KMS-11 (cell line): ENCODE measurements at regions not wholly inside any gene's neighbourhood (a gene's known extent, or its start where the extent isn't known, plus 50 kb on each side); places are given as distances from the start of the nearest gene placed in this dataset.

ENCODE experiments used
- H2AFZ ChIP-seq: fragments of 200-600 bp; sonication (generic); 2 replicates; pipeline ENCODE4 v1.6.1; 2016; ENCODE audit warnings: antibody characterized with exemption, mixed run types, low read depth
- H3K27ac ChIP-seq: fragments of 200-600 bp; sonication (generic); 2 replicates; pipeline ENCODE4 v1.6.1; 2016; ENCODE audit warnings: mild to moderate bottlenecking, mixed run types
- H3K27me3 ChIP-seq: fragments of 200-600 bp; sonication (generic); 2 replicates; pipeline ENCODE4 v1.6.1; 2017; ENCODE audit warnings: mild to moderate bottlenecking, low read depth, mixed run types, moderate library complexity; ENCODE audit not compliant: insufficient read depth
- H3K36me3 ChIP-seq: fragments of 200-600 bp; sonication (generic); 2 replicates; pipeline ENCODE4 v1.6.1; 2017; ENCODE audit warnings: mild to moderate bottlenecking, mixed run types; ENCODE audit not compliant: insufficient read depth
- H3K4me1 ChIP-seq: fragments of 200-600 bp; sonication (generic); 2 replicates; pipeline ENCODE4 v1.6.1; 2016; ENCODE audit warnings: mild to moderate bottlenecking, low read depth, mixed run types; ENCODE audit not compliant: poor library complexity, severe bottlenecking
- H3K4me2 ChIP-seq: fragments of 200-600 bp; sonication (generic); 2 replicates; pipeline ENCODE4 v1.7.0; 2016; ENCODE audit warnings: mild to moderate bottlenecking, mixed run types
- H3K4me3 ChIP-seq: fragments of 200-600 bp; sonication (generic); IDR thresholded peaks from 2 replicates; pipeline ENCODE4 v1.6.1; 2017; ENCODE audit warnings: low read depth, low read length, mixed read lengths; ENCODE audit not compliant: insufficient read depth
- H3K79me2 ChIP-seq: fragments of 200-600 bp; sonication (generic); 2 replicates; pipeline ENCODE4 v1.6.1; 2016; ENCODE audit warnings: low read depth, mixed run types; ENCODE audit not compliant: insufficient read depth
- H3K9ac ChIP-seq: fragments of 200-600 bp; sonication (generic); 2 replicates; pipeline ENCODE4 v1.6.1; 2016; ENCODE audit warnings: mild to moderate bottlenecking, mixed run types
- H4K20me1 ChIP-seq: fragments of 200-600 bp; sonication (generic); 2 replicates; pipeline ENCODE4 v1.6.1; 2016; ENCODE audit warnings: mild to moderate bottlenecking, mixed run types; ENCODE audit not compliant: insufficient read depth
- TF ChIP-seq, protein P1 (sequence below): fragments of 200-600 bp; sonication (generic); conservative IDR thresholded peaks from 2 replicates; pipeline ENCODE4 v1.6.1; 2017; ENCODE audit warnings: low read depth, mild to moderate bottlenecking, antibody characterized with exemption, low read length, moderate library complexity, mixed read lengths

DNA sequence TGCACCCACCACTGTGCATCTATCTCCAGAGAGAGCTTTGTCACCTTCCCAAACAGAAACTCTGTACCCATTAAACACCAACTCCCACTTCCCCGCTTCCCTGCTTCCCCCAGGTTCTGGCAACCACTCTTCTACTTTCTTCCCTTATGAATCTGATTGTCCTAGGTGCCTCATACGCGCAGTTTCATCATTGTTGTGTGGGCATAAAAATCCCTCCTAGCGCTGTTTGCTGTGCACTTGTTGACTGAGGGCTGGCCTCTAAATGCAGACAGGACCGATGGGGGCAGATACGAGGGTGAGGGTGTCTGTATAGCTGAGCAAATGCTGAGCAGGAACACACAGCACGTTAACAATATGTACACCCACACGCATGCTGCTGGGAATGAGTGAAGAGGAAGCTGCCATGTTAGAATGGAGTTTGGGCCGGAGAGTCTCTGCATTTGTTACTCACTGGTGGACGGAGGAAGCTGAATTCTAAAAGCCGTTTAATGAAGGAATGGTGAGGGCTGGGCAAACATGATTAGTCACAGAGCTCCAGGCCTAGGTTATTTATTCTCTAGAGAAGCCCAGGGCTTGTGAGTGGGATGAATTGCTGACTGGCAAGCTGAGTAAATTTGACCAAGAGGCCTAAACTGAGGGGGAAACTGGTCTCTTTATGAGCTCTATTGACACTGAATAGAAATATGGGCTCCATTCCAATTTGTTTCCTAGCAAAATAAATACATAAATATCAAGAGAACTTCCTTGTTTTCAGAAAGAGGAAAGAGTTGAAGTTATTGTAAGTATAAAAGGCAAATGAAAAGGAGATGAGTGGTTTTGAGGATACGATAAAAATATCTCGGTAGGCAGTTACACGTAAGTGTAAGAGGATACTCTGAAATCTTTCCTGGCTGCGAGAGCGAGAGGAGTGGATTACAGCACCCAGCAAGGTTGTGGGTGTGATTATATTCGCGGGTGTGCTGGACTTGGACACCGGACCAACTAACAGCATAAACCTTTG is 95.9 kb upstream of the RPS6KA3 start:
- H3K4me3 ChIP-seq = no peak overlapping the region
- H3K27ac ChIP-seq = no peak overlapping the region
- no peaks in the 10 kb centered on the region for H3K27me3 ChIP-seq

DNA sequence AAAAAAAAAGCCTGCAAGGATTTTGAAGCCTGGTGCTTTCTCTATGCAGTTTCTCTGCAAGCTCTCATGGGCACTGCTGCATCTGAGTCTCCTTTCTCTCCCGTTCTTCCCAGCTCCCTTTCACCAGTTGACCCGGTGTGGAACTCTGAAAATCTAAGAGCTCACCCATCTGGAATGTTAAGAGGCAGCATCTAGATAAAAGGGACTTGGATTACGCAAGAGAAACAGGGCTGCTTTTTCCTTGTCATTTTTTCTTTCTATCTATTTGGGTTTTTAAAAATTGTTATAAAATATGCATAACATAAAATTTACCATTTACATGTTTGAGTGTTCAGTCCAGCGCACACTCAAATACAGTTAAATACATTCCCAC is 95.2 kb upstream of the RPS6KA3 start:
- TF ChIP-seq, protein P1, sequence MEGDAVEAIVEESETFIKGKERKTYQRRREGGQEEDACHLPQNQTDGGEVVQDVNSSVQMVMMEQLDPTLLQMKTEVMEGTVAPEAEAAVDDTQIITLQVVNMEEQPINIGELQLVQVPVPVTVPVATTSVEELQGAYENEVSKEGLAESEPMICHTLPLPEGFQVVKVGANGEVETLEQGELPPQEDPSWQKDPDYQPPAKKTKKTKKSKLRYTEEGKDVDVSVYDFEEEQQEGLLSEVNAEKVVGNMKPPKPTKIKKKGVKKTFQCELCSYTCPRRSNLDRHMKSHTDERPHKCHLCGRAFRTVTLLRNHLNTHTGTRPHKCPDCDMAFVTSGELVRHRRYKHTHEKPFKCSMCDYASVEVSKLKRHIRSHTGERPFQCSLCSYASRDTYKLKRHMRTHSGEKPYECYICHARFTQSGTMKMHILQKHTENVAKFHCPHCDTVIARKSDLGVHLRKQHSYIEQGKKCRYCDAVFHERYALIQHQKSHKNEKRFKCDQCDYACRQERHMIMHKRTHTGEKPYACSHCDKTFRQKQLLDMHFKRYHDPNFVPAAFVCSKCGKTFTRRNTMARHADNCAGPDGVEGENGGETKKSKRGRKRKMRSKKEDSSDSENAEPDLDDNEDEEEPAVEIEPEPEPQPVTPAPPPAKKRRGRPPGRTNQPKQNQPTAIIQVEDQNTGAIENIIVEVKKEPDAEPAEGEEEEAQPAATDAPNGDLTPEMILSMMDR = no peak
- H2AFZ ChIP-seq = no peak overlapping the region
- H3K36me3 ChIP-seq = no peaks in the 10 kb centered on the region
- no peak overlapping the region for H3K4me3 ChIP-seq
- H3K4me1 ChIP-seq = no peaks in the 10 kb centered on the region
- no peaks in the 10 kb centered on the region for H3K79me2 ChIP-seq
- no peaks in the 10 kb centered on the region for H3K27me3 ChIP-seq
- no peak overlapping the region for H3K9ac ChIP-seq
- H3K4me2 ChIP-seq = no peak overlapping the region
- H4K20me1 ChIP-seq = no peaks in the 10 kb centered on the region
- no peak overlapping the region for H3K27ac ChIP-seq

More for the DNA sequence above, 95.9 kb upstream of the RPS6KA3 start:
- no peaks in the 10 kb centered on the region for H3K36me3 ChIP-seq
- no peaks in the 10 kb centered on the region for H3K4me1 ChIP-seq
- H3K4me2 ChIP-seq = no peak overlapping the region
- H4K20me1 ChIP-seq = no peaks in the 10 kb centered on the region
- TF ChIP-seq, protein P1 = no peak
- H2AFZ ChIP-seq = no peak overlapping the region
- H3K79me2 ChIP-seq = no peaks in the 10 kb centered on the region
- no peak overlapping the region for H3K9ac ChIP-seq

DNA sequence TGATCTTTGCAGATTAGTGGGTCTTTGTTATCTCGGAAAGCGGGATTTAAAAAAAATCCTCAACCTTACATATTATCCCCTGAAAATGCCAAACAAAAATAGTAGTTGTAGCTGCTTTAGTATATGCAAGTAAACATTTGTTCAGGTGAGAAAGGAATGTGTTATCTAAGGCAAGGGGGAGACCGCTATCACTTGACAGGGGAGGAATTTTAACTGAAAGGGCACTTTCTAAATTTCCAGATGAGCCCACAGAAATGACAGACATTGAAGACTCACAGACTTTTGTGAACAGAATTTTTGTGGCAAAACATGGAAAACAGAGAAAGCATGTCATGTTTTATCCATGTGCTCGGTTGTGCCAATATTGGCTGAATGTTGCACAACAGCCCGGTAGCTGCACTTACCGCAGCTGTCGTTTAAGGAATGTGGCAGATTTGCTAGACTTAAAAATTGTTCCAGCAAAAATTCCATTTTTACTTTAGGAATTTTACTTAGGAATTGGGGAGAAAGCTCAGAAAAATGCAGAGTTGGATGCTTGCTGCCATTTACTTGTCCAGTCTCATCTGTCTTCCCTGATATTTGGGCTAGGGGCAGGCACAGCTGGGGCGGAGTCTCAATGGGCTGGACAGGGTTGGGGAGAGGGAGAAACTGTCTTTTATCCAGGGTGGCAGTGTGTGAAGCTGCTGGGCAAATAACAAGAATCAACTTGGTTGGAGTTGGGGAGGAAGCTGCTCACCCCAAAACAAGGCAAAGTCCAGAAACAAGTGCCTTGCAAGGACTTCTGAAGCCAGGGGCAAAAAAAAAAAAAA is 94.6 kb upstream of the RPS6KA3 start:
- H3K9ac ChIP-seq = no peak overlapping the region
- no peaks in the 10 kb centered on the region for H4K20me1 ChIP-seq
- TF ChIP-seq, protein P1 = no peak
- H3K4me1 ChIP-seq = no peaks in the 10 kb centered on the region
- H2AFZ ChIP-seq = no peak overlapping the region
- no peak overlapping the region for H3K4me2 ChIP-seq
- H3K36me3 ChIP-seq = no peaks in the 10 kb centered on the region
- no peaks in the 10 kb centered on the region for H3K27me3 ChIP-seq
- no peaks in the 10 kb centered on the region for H3K79me2 ChIP-seq
- H3K4me3 ChIP-seq = no peak overlapping the region
- H3K27ac ChIP-seq = no peak overlapping the region

DNA sequence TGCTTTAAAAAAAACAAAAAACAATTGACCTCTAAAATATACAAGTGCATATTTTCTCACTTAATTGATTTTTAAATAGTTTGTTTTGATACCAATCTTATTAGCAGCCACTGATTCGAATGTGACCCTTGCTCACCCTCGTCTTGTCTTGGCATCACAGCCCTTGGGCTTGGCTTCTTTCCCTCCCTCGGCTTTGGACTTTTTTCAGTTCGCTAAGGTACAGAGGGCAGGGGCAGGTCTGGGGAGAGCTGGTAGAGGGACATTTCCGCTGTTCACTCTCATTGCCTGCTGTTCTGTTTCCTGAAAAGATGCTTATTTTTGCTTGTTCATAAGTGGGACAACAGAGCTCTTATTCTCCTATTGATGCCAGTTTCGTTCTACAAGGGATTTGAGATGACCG is 88.5 kb upstream of the RPS6KA3 start:
- TF ChIP-seq, protein P1 = no peak
- H3K4me1 ChIP-seq = no peaks in the 10 kb centered on the region
- no peaks in the 10 kb centered on the region for H3K36me3 ChIP-seq
- no peak overlapping the region for H2AFZ ChIP-seq
- H3K27ac ChIP-seq = no peak overlapping the region
- no peaks in the 10 kb centered on the region for H3K27me3 ChIP-seq
- no peaks in the 10 kb centered on the region for H3K79me2 ChIP-seq
- no peaks in the 10 kb centered on the region for H4K20me1 ChIP-seq
- H3K4me3 ChIP-seq = no peak overlapping the region
- H3K9ac ChIP-seq = no peak overlapping the region
- no peak overlapping the region for H3K4me2 ChIP-seq
